SK-N-MC (cell line): ENCODE measurements at regions not wholly inside any gene's neighbourhood (a gene's known extent, or its start where the extent isn't known, plus 50 kb on each side); places are given as distances from the start of the nearest gene placed in this dataset.

Experiments
- DNase-seq: peaks from one replicate; pipeline ENCODE4 v3.0.0-alpha.2; 2011; ENCODE audit warnings: low read depth, low spot score
- H3K27ac ChIP-seq: fragments of 200-600 bp; sonication (generic); 2 replicates; pipeline ENCODE4 v1.5.1; 2016; ENCODE audit warnings: mixed run types
- H3K36me3 ChIP-seq: fragments of 200-600 bp; sonication (generic); 2 replicates; pipeline ENCODE4 v1.6.1; 2017; ENCODE audit warnings: antibody characterized with exemption, low read length, mixed read lengths; ENCODE audit not compliant: insufficient read depth
- H3K4me3 ChIP-seq: fragments of 200-600 bp; sonication (generic); 2 replicates; pipeline ENCODE4 v1.5.1; 2016
- H3K9ac ChIP-seq: fragments of 200-600 bp; sonication (generic); 2 replicates; pipeline ENCODE4 v1.8.0; 2017; ENCODE audit warnings: mixed run types, mixed read lengths; ENCODE audit not compliant: insufficient read length
- H3K9me3 ChIP-seq: fragments of 200-600 bp; sonication (generic); 2 replicates; pipeline ENCODE4 v1.6.1; 2017; ENCODE audit warnings: low read depth, mild to moderate bottlenecking, antibody characterized with exemption, low read length, moderate library complexity, mixed read lengths
- EZH2 ChIP-seq: fragments of 200-600 bp; sonication (generic); IDR thresholded peaks from one replicate; pipeline ENCODE4 v1.6.1; 2017; ENCODE audit warnings: antibody characterized with exemption
- FOXP2 ChIP-seq: optimal IDR thresholded peaks from 2 replicates; pipeline ENCODE3; 2011; ENCODE audit warnings: mild to moderate bottlenecking, moderate library complexity; ENCODE audit not compliant: insufficient read depth; ENCODE audit errors: extremely low read length, control extremely low read depth
- POLR2AphosphoS5 ChIP-seq: IDR thresholded peaks from 2 replicates; pipeline ENCODE4 v1.6.1; 2012; ENCODE audit warnings: mild to moderate bottlenecking, low read depth, low read length, borderline replicate concordance

DNA sequence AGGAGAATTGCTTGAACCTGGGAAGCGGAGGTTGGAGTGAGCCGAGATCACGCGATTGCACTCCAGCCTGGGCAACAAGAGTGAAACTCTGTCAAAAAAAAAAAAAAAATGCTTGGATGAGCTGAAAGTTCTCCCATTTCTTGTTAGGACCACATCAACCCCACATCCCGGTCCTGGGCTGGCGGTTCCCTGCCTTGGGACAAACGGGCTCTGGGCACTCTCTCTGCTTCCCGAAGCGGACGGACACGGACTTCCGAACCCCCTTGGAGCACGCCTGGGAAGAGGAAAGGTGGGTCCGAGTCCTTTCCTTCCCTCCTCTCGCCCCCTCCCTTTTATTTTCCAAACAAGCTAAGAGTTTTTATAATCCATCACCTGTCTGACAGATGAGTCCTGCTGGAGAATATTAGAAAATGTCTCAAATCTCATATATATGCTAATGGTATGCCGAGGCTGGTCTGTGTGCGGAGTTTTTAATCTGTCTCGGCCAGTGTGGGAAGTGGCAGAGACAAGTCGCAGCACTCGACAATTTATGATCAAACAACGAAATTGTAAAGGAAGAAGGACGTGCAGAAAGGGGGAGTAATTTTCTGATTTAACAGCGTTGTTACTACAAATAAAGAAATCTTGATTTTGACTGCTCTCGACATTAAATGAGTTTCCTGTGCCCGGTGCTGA lies 257.9 kb upstream of the IRX4 start:
- Histone ChIP-seq H3K9me3 (no peaks in the 10 kb centered on the region), H3K9ac (no peak overlapping the region), H3K4me3 (no peak overlapping the region), H3K27ac (no peak overlapping the region), H3K36me3 (no peaks in the 10 kb centered on the region)
- TF ChIP-seq EZH2 (no peak), FOXP2 (no peak), POLR2AphosphoS5 (no peak)
- DNase-seq: no peak

DNA sequence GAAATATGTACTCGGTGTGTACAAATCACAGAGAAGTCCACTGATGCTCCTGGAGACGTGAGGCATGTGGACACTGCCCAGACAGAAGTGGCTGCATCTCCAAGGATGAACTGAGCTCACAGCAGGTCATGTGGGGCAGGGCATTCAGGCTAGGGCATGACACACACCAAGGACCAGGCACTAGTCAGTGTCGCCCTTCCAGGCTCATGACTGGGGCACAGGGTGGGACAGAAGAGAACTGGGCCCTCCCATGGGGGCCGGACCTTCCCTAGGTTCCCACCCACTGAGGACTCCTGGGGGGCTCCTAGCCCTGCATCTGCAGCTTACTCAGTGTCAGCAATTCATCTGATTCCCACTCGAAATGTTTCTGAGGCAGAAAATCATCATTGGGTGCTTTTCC lies 256.8 kb upstream of the IRX4 start:
- no peak for DNase-seq

DNA sequence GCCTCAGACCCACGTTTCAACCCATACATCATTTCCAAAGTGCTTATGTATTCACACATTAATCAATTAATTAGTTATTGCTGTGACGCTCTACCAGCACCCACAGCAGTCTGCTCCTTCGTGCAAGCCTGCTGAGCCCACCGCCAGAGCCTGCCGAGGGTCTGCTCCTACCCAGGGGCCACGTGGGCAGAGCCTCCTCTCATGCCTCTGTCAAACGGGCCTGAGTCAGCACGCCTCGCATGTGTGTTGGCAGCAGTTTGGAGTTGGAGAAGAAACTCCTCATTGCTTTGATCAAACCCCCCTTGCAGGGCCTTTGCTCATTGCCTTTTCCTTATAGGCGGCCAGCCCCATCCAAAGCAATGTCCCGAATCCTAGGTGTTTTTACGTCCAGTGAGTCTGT lies 256.2 kb upstream of the IRX4 start:
- Histone ChIP-seq H3K36me3 (no peaks in the 10 kb centered on the region), H3K9me3 (no peaks in the 10 kb centered on the region), H3K4me3 (no peak overlapping the region), H3K9ac (no peak overlapping the region), H3K27ac (no peak overlapping the region)
- TF ChIP-seq POLR2AphosphoS5: no peak
- no peak for TF ChIP-seq FOXP2
- no peak for TF ChIP-seq EZH2
- no peak for DNase-seq

More for the DNA sequence above, 256.8 kb upstream of the IRX4 start:
- TF ChIP-seq EZH2: no peak
- no peak for TF ChIP-seq POLR2AphosphoS5
- TF ChIP-seq FOXP2: no peak
- H3K27ac ChIP-seq: no peak overlapping the region
- H3K36me3 ChIP-seq: no peaks in the 10 kb centered on the region
- H3K9me3 ChIP-seq: no peaks in the 10 kb centered on the region
- no peak overlapping the region for H3K9ac ChIP-seq
- no peak overlapping the region for H3K4me3 ChIP-seq

DNA sequence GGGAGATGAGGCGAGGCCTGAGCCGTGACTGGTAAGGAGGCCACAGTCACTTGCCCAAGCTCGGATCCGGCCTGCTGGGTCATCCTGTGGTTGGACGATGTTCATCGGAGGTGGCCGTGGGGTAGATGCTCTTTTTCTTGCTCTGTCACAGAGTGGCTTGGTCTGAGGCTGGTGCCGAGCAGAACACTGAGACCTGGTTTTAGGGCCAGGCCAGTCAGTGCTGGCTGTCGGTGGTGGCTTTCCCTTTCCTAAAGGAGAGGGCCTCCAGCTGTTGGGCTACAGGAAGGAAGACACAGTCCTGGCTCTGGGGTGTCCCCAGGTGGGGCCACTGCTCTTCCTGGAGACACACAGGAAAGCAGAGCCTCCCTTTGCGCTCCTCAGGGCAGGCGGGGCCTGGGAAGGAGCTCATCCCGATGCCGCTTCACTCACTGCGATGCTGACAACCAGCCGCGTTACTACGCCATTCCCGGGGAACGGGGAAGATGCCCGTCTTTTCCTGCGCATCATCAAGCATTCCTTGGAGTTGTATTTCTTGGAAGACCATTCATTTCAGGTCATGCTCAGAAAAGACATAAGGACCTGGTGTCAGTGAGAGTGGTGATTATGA lies 254.8 kb upstream of the IRX4 start:
- no peak for DNase-seq
- no peaks in the 10 kb centered on the region for H3K36me3 ChIP-seq
- TF ChIP-seq FOXP2 (no peak), POLR2AphosphoS5 (no peak), EZH2 (no peak)
- H3K9ac ChIP-seq: no peak overlapping the region
- no peak overlapping the region for H3K4me3 ChIP-seq
- no peaks in the 10 kb centered on the region for H3K9me3 ChIP-seq
- no peak overlapping the region for H3K27ac ChIP-seq

DNA sequence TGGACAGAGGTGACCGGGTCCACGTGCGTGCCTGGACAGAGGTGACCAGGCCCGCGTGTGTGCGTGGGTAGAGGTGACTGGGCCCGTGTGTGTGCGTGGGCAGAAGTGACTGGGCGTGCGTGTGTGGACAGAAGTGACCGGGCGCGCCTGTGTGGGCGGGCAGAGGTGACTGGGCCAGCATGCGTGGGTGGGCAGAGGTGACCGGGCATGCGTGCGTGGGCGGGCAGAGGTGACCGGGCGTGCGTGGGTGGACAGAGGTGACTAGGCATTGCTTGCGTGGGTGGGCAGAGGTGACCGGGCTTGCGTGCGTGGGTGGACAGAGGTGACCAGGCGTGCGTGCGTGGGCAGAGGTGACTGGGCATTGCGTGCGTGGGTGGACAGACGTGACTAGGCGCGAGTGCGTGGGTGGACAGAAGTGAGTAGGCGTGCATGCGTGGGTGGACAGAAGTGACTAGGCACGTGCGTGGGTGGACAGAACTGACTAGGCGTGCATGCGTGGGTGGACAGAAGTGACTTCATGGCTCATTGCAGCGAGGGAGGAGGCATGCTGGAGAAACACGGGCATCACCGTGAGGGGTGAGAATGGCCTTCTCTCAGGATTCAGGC lies 254.1 kb upstream of the IRX4 start:
- H3K27ac ChIP-seq: no peak overlapping the region
- DNase-seq: no peak
- TF ChIP-seq POLR2AphosphoS5: no peak
- no peak for TF ChIP-seq EZH2
- TF ChIP-seq FOXP2: no peak
- H3K9me3 ChIP-seq: no peaks in the 10 kb centered on the region
- H3K9ac ChIP-seq: no peak overlapping the region
- H3K4me3 ChIP-seq: no peak overlapping the region
- no peaks in the 10 kb centered on the region for H3K36me3 ChIP-seq

DNA sequence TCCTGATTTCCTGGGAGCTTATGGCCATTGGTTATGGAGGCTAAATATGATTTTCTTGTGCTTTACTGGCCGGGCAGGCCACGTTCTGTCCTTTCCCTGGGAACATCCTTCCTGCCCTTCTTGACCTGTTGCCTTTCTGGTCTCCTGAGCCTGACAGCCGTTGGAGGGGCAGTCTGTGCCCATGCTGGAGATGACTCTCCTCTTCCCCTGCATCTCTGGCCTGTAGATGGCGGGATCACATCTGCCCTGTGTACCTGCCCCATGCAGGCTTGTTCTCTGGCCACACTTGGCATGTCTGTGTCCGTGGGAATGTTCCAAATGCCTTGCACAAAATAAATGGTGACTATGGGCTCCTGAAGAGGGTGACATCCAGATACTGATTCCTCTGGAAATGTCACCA lies 253.1 kb upstream of the IRX4 start:
- TF ChIP-seq EZH2 (no peak), POLR2AphosphoS5 (no peak), FOXP2 (no peak)

DNA sequence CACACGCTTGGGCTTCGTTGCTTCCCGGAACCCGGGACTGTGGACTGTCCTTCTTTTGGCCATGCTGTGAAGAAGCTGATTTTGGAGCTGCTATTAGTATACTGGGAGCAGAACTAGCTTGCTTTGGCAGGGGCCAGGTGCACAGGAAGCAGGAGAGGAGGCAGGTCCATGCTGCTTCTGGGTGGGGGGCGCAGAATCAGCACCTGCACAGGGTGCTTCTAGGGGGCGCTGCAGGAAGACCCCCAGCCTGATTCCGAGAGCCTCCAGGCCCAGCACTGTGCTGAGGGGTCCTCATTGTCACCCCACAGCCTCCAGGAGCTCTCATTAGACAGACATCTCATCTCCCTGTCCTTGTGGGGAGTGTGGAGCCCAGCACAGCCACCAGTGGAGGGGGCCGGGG lies 252.6 kb upstream of the IRX4 start:
- TF ChIP-seq POLR2AphosphoS5 (no peak), EZH2 (no peak), FOXP2 (no peak)
- no peaks in the 10 kb centered on the region for H3K9me3 ChIP-seq
- no peak for DNase-seq
- no peak overlapping the region for H3K9ac ChIP-seq
- H3K4me3 ChIP-seq: no peak overlapping the region
- H3K36me3 ChIP-seq: no peaks in the 10 kb centered on the region
- no peak overlapping the region for H3K27ac ChIP-seq

More for the DNA sequence above, 253.1 kb upstream of the IRX4 start:
- Histone ChIP-seq H3K4me3 (no peak overlapping the region), H3K36me3 (no peaks in the 10 kb centered on the region), H3K9me3 (no peaks in the 10 kb centered on the region), H3K9ac (no peak overlapping the region), H3K27ac (no peak overlapping the region)
- no peak for DNase-seq

DNA sequence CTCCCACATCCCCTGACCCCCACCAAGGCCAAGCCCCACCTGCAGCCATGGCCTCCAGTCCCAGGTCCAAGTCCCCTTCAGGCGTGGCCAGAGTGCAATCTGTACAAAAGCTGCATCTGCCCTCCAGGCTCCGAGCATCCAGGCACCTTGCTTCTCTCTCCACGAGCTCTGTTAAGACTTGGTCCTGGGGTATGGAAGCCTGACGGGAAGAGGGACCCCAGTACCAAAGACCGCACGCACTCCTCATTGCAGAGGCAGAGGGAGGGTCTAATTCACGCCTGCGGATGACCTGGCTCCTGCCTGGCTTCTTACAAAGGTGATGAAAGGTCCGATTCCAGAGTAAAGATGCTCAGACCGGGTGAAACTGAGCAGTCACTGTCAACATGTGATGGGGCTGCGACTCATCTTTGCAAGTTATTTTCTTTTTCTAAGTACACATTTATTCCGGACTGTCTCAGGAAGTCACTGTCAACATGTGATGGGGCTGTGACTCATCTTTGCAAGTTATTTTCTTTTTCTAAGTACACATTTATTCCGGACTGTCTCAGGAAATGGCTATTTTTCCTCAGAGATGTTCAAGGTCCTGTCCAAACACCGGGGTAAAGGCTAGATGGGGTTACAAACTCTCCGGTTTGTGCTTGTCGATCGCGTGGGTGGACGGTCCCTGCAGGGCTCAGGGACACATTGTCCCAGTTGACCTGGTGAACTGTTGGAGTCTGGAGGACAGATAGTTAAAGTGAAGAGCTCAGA lies 252.0 kb upstream of the IRX4 start:
- H3K36me3 ChIP-seq: no peaks in the 10 kb centered on the region
- no peak overlapping the region for H3K4me3 ChIP-seq
- H3K9me3 ChIP-seq: no peaks in the 10 kb centered on the region
- no peak for DNase-seq
- TF ChIP-seq POLR2AphosphoS5: no peak
- no peak overlapping the region for H3K27ac ChIP-seq
- H3K9ac ChIP-seq: no peak overlapping the region
